ENCODE measurements at regions not wholly inside any gene's neighbourhood (a gene's known extent, or its start where the extent isn't known, plus 50 kb on each side); places are given as distances from the start of the nearest gene placed in this dataset.

DNA sequence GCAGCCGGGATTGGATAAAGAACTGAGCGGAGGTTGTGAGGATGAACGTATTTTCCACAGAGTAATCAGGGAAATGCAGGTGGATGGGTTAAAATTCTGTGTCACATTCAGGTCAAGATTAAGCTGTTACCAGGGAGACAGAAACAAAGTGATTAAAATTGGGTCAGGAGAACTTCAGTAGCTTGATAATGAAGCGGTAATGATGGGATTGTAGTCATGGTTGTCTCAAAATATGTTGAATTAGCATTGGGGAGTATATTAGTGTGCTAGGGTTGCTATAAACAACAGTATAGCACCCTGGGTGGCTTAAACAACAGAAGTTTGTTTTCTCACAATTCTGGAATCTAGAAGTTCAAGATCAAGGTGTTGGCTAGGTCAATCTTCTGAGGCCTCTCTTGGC, 155.5 kb downstream of the GJA1 start:
- no peak for DNase-seq
- Histone ChIP-seq H3K27ac (no peak overlapping the region), H3K9me3 (ENCODE audit: severe bottlenecking) (no peaks in the 10 kb centered on the region), H3K36me3 (no peaks in the 10 kb centered on the region), H3K27me3 (ENCODE audit: insufficient read depth, low read depth, severe bottlenecking) (no peaks in the 10 kb centered on the region), H3K4me3 (ENCODE audit: low read depth, low read length) (no peak overlapping the region)
- TF ChIP-seq, protein P1, sequence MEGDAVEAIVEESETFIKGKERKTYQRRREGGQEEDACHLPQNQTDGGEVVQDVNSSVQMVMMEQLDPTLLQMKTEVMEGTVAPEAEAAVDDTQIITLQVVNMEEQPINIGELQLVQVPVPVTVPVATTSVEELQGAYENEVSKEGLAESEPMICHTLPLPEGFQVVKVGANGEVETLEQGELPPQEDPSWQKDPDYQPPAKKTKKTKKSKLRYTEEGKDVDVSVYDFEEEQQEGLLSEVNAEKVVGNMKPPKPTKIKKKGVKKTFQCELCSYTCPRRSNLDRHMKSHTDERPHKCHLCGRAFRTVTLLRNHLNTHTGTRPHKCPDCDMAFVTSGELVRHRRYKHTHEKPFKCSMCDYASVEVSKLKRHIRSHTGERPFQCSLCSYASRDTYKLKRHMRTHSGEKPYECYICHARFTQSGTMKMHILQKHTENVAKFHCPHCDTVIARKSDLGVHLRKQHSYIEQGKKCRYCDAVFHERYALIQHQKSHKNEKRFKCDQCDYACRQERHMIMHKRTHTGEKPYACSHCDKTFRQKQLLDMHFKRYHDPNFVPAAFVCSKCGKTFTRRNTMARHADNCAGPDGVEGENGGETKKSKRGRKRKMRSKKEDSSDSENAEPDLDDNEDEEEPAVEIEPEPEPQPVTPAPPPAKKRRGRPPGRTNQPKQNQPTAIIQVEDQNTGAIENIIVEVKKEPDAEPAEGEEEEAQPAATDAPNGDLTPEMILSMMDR (IDR thresholded peaks at IDR 0.05; ENCODE audit: low read depth, low read length) = no peak

DNA sequence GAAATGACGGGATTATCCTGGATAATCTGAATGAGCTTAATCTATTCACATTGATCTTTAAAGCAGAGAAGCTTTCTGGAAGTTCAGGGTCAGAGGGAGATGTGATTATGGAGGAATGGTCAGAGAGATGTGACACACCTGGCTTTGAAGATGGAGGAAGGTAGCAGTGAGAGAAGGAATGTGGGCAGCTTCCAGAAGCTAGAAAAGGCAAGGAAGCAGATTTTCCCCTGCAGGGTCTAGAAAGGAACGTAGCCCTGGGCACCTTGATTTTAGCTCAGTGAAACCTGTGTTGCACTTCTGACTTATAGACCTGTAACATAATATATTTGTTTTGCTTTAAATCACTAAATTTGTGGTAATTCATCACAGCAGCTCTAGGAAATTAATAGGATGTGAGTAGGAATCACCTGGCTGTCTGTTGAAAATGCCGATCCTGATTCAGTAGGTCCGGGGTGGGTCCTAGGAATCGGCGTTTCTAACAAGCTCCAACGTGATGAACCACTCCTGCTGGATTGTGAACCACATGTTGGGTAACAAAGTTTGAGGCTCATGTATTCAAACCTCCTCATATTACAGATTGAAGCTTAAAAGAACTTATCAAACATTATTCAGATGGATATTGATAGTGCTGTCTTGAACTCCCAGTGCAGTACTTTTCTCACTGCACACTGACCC, 157.0 kb downstream of the GJA1 start:
- no peaks in the 10 kb centered on the region for H3K36me3 ChIP-seq
- no peaks in the 10 kb centered on the region for H3K27me3 ChIP-seq (ENCODE audit: insufficient read depth, low read depth, severe bottlenecking)
- H3K9me3 ChIP-seq (ENCODE audit: severe bottlenecking) = no peaks in the 10 kb centered on the region
- H3K27ac ChIP-seq = no peak overlapping the region
- TF ChIP-seq, protein P1 (IDR thresholded peaks at IDR 0.05; ENCODE audit: low read depth, low read length) = no peak
- H3K4me3 ChIP-seq (ENCODE audit: low read depth, low read length) = no peak overlapping the region
- DNase-seq = no peak

GRCh38 chr6:121593011-121593641, 157.7 kb downstream of the GJA1 start:
- DNase-seq = no peak
- Histone ChIP-seq H3K9me3 (ENCODE audit: severe bottlenecking) (no peaks in the 10 kb centered on the region), H3K27ac (no peak overlapping the region), H3K4me3 (ENCODE audit: low read depth, low read length) (no peak overlapping the region), H3K27me3 (ENCODE audit: insufficient read depth, low read depth, severe bottlenecking) (no peaks in the 10 kb centered on the region), H3K36me3 (no peaks in the 10 kb centered on the region)
- TF ChIP-seq, protein P1 (IDR thresholded peaks at IDR 0.05; ENCODE audit: low read depth, low read length) = no peak

DNA sequence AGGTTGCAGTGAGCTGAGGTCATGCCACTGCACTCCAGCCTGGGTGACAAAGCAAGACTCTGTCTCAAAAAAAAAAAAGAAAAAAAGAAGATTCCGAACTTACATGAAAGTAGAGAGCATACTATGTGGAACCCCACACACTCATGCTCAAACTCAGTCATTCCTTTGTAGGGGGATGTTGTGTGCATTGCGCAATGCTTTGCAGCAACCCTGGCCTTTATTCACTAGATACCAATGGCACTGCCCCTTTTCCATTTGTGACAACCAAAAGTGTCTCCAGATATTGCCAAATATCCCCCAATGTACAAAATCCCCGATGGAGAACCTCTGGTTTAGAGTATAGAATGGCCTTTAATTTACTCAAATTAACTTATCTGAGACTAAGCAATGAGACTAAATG, 158.6 kb downstream of the GJA1 start:
- DNase-seq = no peak
- H3K36me3 ChIP-seq = no peaks in the 10 kb centered on the region
- H3K4me3 ChIP-seq (ENCODE audit: low read depth, low read length) = no peak overlapping the region
- no peak overlapping the region for H3K27ac ChIP-seq
- H3K9me3 ChIP-seq (ENCODE audit: severe bottlenecking) = no peaks in the 10 kb centered on the region
- H3K27me3 ChIP-seq (ENCODE audit: insufficient read depth, low read depth, severe bottlenecking) = no peaks in the 10 kb centered on the region
- TF ChIP-seq, protein P1 (IDR thresholded peaks at IDR 0.05; ENCODE audit: low read depth, low read length) = no peak

- no peak overlapping the region for H3K27ac ChIP-seq
- no peaks in the 10 kb centered on the region for H3K36me3 ChIP-seq
- no peak for DNase-seq
- H3K4me3 ChIP-seq (ENCODE audit: low read depth, low read length) = no peak overlapping the region
- TF ChIP-seq, protein P1 (IDR thresholded peaks at IDR 0.05; ENCODE audit: low read depth, low read length) = no peak
- H3K9me3 ChIP-seq (ENCODE audit: severe bottlenecking) = no peaks in the 10 kb centered on the region
- no peaks in the 10 kb centered on the region for H3K27me3 ChIP-seq (ENCODE audit: insufficient read depth, low read depth, severe bottlenecking)
Observed at GRCh38 chr6:121595646-121596045, 160.2 kb downstream of the GJA1 start.

All from WERI-Rb-1 (cell line).